DMS53 treated with DMSO at 0.1 percent for 48 hours (cell line): ENCODE measurements at regions not wholly inside any gene's neighbourhood (a gene's known extent, or its start where the extent isn't known, plus 50 kb on each side); places are given as distances from the start of the nearest gene placed in this dataset.
"Not testable (repeated sequence)": the region's sequence is repeated elsewhere in the genome, so short reads cannot be mapped to it uniquely, and the experiment has no call there.

Experiments used
- DNase-seq: peaks from one replicate; lab custom pipeline; 2025; ENCODE audit not compliant: unreplicated experiment; lab: John Stamatoyannopoulos, UW

- DNase-seq: no peak
Measured at GRCh38 chr3:20307383-20307782, 121.4 kb upstream of the SGO1 start.

- DNase-seq: no peak
Measured at GRCh38 chr3:20305647-20306046, 119.6 kb upstream of the SGO1 start.

- no peak for DNase-seq
Measured at GRCh38 chr3:20302766-20303165, 116.8 kb upstream of the SGO1 start.

- no peak for DNase-seq
Measured at GRCh38 chr3:20288050-20288449, 102.0 kb upstream of the SGO1 start.

- DNase-seq: no peak
Measured at GRCh38 chr3:20280257-20280656, 94.3 kb upstream of the SGO1 start.

- DNase-seq: not testable (repeated sequence)
Measured at GRCh38 chr3:20265977-20266376, 80.0 kb upstream of the SGO1 start.

GRCh38 chr3:20264900-20265567 lies 79.0 kb upstream of the SGO1 start:
- DNase-seq: no peak

- DNase-seq: no peak
Measured at GRCh38 chr3:20258371-20258770, 72.4 kb upstream of the SGO1 start.

GRCh38 chr3:20256144-20256543 lies 70.1 kb upstream of the SGO1 start:
- DNase-seq: no peak

GRCh38 chr3:20254268-20255117 lies 68.5 kb upstream of the SGO1 start:
- DNase-seq: no peak

GRCh38 chr3:20250786-20251185 lies 64.8 kb upstream of the SGO1 start:
- DNase-seq: no peak

- no peak for DNase-seq
Measured at GRCh38 chr3:20250314-20250713, 64.3 kb upstream of the SGO1 start.

- DNase-seq: no peak
Measured at GRCh38 chr3:20246662-20247061, 60.7 kb upstream of the SGO1 start.

- no peak for DNase-seq
Measured at GRCh38 chr3:20245781-20246180, 59.8 kb upstream of the SGO1 start.

GRCh38 chr3:20240154-20240883 lies 54.3 kb upstream of the SGO1 start:
- DNase-seq: no peak

- not testable (repeated sequence) for DNase-seq
Measured at GRCh38 chr3:20238199-20238598, 52.2 kb upstream of the SGO1 start.

GRCh38 chr3:20236603-20237002 lies 50.6 kb upstream of the SGO1 start:
- DNase-seq: no peak
